NCI-H69 (cell line): ENCODE measurements at regions not wholly inside any gene's neighbourhood (a gene's known extent, or its start where the extent isn't known, plus 50 kb on each side); places are given as distances from the start of the nearest gene placed in this dataset.
A peak's percentile ranks its signal among the peaks of the same experiment; 100 is the strongest.
"Not testable (repeated sequence)": the region's sequence is repeated elsewhere in the genome, so short reads cannot be mapped to it uniquely, and the experiment has no call there.

Experiments
- DNase-seq: peaks from one replicate; lab custom pipeline; 2025; lab: John Stamatoyannopoulos, UW

DNA sequence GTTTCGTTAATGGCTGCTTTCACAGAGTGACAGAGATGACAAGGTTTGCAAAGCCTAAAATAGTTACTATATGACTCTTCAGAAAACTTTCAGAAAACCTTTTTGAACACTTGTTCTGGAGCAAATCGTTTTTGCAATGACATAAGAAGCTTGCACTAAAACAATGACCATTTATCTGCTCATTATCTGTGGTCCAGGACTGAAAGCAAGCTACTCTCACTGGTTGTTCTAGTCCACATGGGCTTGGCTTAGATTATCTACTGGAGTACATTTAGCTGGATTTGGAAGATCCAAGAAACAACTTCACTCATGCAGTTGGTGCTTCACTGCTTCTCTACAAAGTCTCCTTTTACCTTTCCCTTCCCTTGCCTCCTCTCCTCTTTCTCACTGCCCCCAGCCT lies 1836.4 kb upstream of the AGA start:
- DNase-seq = no peak

DNA sequence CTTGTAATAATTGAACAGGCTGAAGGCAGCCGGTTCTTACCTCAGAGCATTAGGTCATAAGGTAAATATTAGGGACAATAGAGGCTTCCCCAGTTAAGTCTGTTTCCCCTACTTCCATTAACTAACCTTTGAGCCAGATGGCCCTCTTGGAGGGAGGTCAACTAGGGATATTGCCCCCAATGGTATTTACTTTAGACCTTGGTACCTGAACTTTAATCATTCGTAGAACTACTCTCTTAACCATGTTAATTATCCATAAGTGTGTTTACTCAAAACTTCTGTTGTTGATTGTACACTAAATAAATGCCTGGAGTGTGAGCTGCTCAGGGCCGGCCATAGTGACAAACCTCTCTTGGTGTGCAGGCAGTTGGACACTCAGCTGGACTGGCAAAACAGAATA lies 1843.5 kb upstream of the AGA start:
- peak; percentile 66 for DNase-seq

DNA sequence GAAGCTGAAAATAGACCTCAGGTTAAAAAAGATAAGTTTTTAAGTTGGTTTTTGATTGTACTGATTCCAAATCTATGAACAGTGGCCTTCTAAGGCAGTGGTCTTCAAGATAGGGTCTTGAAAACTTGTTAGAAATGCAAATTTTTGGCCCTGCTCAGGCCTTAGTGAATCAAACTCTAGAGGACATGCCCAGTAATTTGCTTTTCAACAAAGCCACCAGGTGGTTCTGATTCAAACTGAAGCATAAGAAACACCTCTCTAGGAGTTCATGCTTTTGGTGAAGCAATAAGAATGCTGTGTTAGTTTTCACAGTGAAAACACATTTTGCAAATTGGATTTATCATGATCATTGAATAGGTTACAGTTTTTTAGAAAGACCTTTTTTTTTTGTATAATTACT lies 1849.4 kb upstream of the AGA start:
- DNase-seq = peak; percentile 6

DNA sequence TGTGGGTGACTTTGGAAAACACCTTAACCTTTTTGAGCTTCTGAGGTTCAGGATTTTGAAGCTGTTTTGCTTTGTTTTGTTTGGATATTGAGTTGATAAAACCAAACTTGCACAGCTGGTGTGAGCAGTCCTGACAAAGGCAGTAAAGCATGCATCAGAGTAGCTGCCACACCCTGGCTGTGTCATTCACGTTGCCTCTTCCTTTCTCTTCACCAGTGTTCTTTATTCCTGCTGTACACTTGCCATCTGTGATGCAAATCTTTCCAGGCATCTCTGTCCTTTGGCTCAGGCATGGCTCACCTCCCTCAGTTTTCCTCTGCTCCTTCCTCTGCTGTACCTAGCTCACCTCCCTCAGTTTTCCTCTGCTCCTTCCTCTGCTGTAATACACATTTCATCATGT lies 1850.2 kb upstream of the AGA start:
- peak; percentile 49 for DNase-seq

- DNase-seq = peak; percentile 49
Observed at GRCh38 chr4:179307297-179308136, 1865.3 kb upstream of the AGA start.

GRCh38 chr4:179313823-179314222 lies 1871.6 kb upstream of the AGA start:
- no peak for DNase-seq

GRCh38 chr4:179325181-179325580 lies 1882.9 kb upstream of the AGA start:
- DNase-seq = no peak

GRCh38 chr4:179328627-179329026 lies 1886.4 kb upstream of the AGA start:
- DNase-seq = peak; percentile 34

DNA sequence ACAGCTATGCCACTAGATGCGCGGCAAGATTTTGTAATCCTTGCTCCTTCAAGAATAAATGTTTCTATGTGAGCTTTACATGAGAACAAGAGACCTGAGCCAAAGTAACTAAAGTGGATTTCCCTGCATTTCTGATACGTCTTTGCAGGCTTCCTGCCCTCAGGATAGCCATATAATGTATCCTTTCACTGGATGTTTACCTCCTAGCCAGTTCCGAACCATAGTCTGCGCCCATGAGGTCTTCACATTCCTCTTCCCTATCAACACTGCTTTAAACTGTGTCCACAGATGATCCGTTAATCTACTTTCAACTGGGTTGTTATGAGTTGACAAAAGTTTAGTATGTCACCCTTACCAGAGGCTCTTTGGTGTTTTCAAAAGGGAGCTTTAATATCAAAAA lies 1889.1 kb upstream of the AGA start:
- no peak for DNase-seq

- DNase-seq = no peak
Observed at GRCh38 chr4:179344861-179345260, 1902.6 kb upstream of the AGA start.

DNA sequence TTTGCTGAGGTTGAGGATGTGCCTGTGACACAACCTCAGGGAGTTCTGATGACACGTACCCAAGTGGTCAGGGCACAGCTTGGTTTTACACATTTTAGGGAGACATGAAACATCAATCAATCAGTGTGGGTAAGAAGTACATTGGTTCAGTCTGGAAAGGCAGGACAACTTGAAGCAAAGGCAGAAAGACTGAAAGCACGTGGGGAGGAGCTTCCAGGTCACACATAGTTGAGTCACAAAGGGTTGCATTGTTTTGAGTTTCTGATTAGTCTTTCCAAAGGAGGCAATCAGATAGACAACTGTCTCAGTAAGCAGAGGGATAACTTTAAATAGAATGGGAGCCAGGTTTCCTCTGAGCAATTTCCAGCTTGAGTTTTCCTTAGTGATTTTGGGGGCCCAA lies 1910.0 kb upstream of the AGA start:
- peak; percentile 14 for DNase-seq

DNA sequence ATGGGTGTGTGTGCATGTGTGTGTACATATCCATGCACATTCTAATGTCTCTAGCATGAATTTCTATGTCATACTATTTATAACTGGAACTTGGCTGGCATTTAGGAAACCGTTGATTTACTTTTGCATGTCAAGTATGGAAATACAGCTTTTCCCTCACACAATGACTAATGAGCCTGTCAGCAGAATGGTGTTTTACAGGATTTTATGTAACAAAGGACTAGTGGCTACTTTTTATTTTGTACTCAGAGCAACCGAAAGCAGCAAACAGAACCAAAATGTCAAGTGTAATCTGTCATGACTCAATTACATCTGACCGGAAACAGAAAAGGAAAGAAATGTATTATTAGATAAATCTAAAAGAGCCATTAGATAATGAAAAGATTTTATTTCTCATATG lies 1911.5 kb upstream of the AGA start:
- DNase-seq = no peak

DNA sequence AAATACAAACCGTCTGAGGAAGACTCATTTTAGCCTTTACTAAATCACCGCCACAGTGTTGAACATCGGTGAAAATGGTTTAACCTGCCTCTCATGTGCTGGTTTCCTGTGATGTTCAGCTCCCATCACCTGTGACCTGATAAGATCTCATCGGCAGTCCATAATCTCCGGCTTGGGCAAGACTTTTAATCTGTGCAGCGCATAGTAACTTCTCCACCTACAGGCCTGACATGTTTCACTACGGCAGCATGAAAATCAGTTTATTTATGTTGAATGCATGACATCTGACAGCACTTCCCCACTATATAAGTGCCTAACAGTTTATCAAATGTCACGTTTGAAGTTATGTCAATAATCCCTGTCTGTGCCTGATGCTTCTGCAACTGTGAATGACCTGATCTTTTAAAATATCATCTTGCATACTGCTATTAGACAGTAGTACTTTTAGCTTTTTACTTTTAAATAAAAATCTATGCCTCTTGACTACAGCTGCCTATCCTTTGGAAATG lies 1919.8 kb upstream of the AGA start:
- no peak for DNase-seq

GRCh38 chr4:179365932-179366331 lies 1923.7 kb upstream of the AGA start:
- not testable (repeated sequence) for DNase-seq

- DNase-seq = no peak
Observed at GRCh38 chr4:179372242-179372641, 1930.0 kb upstream of the AGA start.

GRCh38 chr4:179372746-179373145 lies 1930.5 kb upstream of the AGA start:
- DNase-seq = no peak

- not testable (repeated sequence) for DNase-seq
Observed at GRCh38 chr4:179378847-179379246, 1936.6 kb upstream of the AGA start.

DNA sequence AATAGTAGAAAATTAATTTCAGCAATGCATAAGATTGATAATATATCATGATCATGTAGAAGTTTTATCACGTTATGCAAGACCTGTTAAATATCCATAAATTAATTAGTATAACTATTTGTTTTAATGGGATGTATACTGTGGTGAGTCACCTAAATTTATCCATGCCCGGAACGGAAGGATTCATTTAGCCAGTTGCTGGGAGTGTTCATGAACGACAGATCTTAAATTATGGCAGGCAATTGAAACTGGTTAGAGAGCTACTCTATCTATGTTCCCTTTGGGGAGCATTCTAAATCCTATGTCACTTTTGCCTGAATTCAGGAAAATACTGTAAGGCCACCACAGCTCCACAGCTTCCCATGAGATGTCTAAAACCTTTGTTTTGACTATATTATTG lies 1950.5 kb upstream of the AGA start:
- no peak for DNase-seq

DNA sequence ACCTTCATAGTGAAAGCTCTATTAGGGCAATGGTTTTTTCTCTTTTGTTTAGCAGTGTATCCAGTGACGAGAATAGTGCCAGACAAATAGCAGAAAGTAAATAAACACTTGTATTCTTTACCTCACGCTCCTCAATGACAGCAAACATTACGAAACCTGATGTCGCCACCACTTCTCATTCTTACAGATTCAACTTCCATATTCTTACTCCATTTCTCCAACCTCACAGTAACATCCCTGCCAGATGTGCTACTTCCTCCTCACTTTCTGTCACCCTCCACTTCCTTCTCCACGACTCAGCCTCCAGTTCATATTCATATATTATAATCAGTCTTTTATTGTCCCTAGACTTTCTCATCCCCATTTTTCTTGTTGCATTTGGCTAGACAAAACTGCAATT lies 1956.2 kb upstream of the AGA start:
- no peak for DNase-seq

GRCh38 chr4:179399054-179399782 lies 1957.0 kb upstream of the AGA start:
- DNase-seq = peak; percentile 49

DNA sequence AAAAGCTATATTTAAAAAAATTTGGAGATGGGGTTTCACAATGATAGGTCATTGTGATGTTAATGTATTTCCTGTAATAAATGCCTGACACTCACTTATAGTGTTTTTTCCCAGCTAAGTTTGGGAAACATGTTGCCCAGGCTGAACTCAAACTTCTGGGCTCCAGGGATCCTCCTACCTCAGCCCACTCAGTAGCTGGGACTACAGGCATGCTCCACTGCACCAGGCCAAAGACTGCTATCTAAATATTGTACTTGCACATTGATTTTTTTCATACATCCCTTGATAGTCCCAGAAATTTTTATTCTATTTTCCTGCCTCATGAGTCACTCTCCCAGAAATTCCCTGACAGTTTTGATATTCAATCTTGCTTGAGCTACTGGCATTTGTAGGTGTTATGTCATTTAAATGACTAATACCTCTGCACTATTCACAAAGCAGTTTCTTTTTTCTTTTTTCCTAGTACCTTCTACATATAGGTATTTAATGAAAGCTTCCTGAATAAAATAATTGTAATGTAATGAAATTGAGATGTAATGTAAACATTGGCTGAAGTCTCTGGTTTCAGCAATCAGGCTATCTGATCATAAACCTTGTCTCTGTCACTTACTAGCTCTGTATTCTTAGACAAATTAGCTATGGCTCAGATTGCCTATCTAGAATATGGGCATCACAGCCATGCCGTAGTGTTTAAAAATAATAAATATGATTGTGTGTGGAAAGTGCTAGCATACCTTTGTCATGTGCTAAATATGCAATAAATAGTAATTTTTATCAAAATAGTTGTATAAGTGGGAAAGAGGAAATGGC lies 1973.0 kb upstream of the AGA start:
- peak; percentile 65 for DNase-seq

DNA sequence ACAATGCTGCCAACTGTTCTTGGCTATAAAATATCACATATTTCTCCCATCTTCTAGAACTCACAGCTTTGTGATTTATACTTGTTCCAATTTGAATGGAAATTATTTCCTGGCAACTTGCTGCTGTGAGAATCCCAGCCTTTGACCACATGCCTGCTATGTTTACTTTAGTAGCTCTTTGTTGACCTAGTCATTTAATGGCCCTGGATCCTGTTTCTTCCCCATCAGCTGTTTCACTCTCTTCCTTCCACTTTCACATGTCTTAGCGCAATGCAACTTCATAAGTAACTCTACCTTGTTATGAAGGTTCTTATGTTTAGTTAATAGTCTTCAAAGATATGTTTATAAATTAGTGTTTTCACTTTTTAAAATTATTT lies 1973.6 kb upstream of the AGA start:
- DNase-seq = peak; percentile 85
